A549 (cell line): ENCODE measurements at regions not wholly inside any gene's neighbourhood (a gene's known extent, or its start where the extent isn't known, plus 50 kb on each side); places are given as distances from the start of the nearest gene placed in this dataset.

Source experiments
- ATAC-seq, 2 experiments: fragments of 200-7000 bp in 1 of 2; fragments of >200 bp in 1 of 2; cut with Nextera tagmentation in 1 of 2; cut with Tn5 transposase in 1 of 2; 3 replicates each; pipeline versions ENCODE4 v1.8.0 to v1.9.1; 2018 to 2020; ENCODE audit warnings: mild to moderate bottlenecking in 1 of 2, moderate library complexity in 1 of 2
- CTCF ChIA-PET: fragments of 300-600 bp; sonication (Branson Sonifier 250); formaldehyde crosslinking; extraction: SDS; loops from one replicate; lab custom pipeline; 2021; ENCODE audit warnings: antibody characterized with exemption, inconsistent platforms; lab: Yijun Ruan, JAX
- POLR2A ChIA-PET: fragments of 350-600 bp; formaldehyde crosslinking; extraction: SDS; loops from one replicate; lab custom pipeline; 2021; ENCODE audit warnings: antibody characterized with exemption, inconsistent platforms; lab: Yijun Ruan, JAX
- DNase-seq, 2 experiments: peaks; one replicate each; pipeline versions ENCODE4 v3.0.0 to v3.0.0-alpha.2; 2011 to 2016; ENCODE audit warnings: low read depth in 1 of 2, low spot score in 1 of 2
- FAIRE-seq: peaks from 2 replicates; lab custom pipeline; 2011; peaks lifted over from hg19 to GRCh38; lab: Jason Lieb, UNC
- H3K27ac ChIP-seq, 2 experiments: fragments of >200 bp; sonication (Bioruptor Twin); formaldehyde crosslinking; 3 replicates each; pipeline ENCODE4 v1.5.1; 2016 to 2017
- H3K4me1 ChIP-seq: fragments of >200 bp; sonication (Bioruptor Twin); formaldehyde crosslinking; 3 replicates; pipeline ENCODE4 v1.6.1; 2016
- H3K4me2 ChIP-seq: fragments of >200 bp; sonication (Bioruptor Twin); formaldehyde crosslinking; 3 replicates; pipeline ENCODE4 v1.6.1; 2016
- H3K4me3 ChIP-seq: fragments of >200 bp; sonication (Bioruptor Twin); formaldehyde crosslinking; 3 replicates; pipeline ENCODE4 v1.5.1; 2016
- H3K9me3 ChIP-seq: fragments of >200 bp; sonication (Bioruptor Twin); formaldehyde crosslinking; 3 replicates; pipeline ENCODE4 v1.6.1; 2016
- BHLHE40 ChIP-seq: IDR thresholded peaks from 2 replicates; pipeline ENCODE4 v1.6.1; 2012; ENCODE audit warnings: low read depth, low read length, inconsistent platforms
- CBX2 ChIP-seq: fragments of 200-600 bp; sonication (generic); IDR thresholded peaks from 2 replicates; pipeline ENCODE4 v1.6.1; 2016; ENCODE audit warnings: low read depth, mild to moderate bottlenecking, borderline replicate concordance
- CBX8 ChIP-seq: fragments of 200-600 bp; sonication (generic); IDR thresholded peaks from 2 replicates; pipeline ENCODE4 v1.6.1; 2016
- CHD2 ChIP-seq: fragments of 150-350 bp; IDR thresholded peaks from 2 replicates; pipeline ENCODE4 v1.6.1; 2014; ENCODE audit warnings: low read length; ENCODE audit not compliant: partially characterized antibody
- EHF ChIP-seq: fragments of 250-450 bp; sonication (Bioruptor Pico); IDR thresholded peaks from 2 replicates; pipeline ENCODE4 v1.5.0; 2020; ENCODE audit warnings: mild to moderate bottlenecking
- ELK1 ChIP-seq: fragments of 150-350 bp; IDR thresholded peaks from 2 replicates; pipeline ENCODE4 v1.6.1; 2014; ENCODE audit warnings: low read depth, mild to moderate bottlenecking, low read length
- EP300 ChIP-seq, 2 experiments: fragments of >200 bp; sonication (Bioruptor Twin); formaldehyde crosslinking; IDR thresholded peaks; 2 replicates in 1 of 2; 3 replicates in 1 of 2; pipeline ENCODE4 v1.6.1; 2016 to 2017
- FOSB ChIP-seq: fragments of 250-450 bp; sonication (Bioruptor Pico); IDR thresholded peaks from 2 replicates; pipeline ENCODE4 v1.5.0; 2020; ENCODE audit warnings: mild to moderate bottlenecking, moderate library complexity
- HDAC2 ChIP-seq: fragments of 200-600 bp; sonication (generic); IDR thresholded peaks from 2 replicates; pipeline ENCODE4 v1.6.1; 2016
- HES2 ChIP-seq: fragments of >200 bp; sonication (Bioruptor Twin); formaldehyde crosslinking; IDR thresholded peaks from 2 replicates; pipeline ENCODE4 v1.6.1; 2016
- HOXA7 ChIP-seq: fragments of 250-450 bp; sonication (Bioruptor Pico); IDR thresholded peaks from 2 replicates; pipeline ENCODE4 v1.5.0; 2020; ENCODE audit warnings: mild to moderate bottlenecking, moderate library complexity
- HOXB5 ChIP-seq: fragments of 250-450 bp; sonication (Bioruptor Pico); IDR thresholded peaks from 2 replicates; pipeline ENCODE4 v1.5.0; 2020; ENCODE audit warnings: mild to moderate bottlenecking, moderate library complexity
- JUNB ChIP-seq: fragments of >200 bp; sonication (Bioruptor Twin); formaldehyde crosslinking; IDR thresholded peaks from 2 replicates; pipeline ENCODE4 v1.6.1; 2016
- MAFK ChIP-seq: fragments of 450-650 bp; IDR thresholded peaks from 2 replicates; pipeline ENCODE4 v1.6.1; 2014; ENCODE audit not compliant: partially characterized antibody
- MAZ ChIP-seq: fragments of 150-350 bp; IDR thresholded peaks from 2 replicates; pipeline ENCODE4 v1.6.1; 2014; ENCODE audit warnings: antibody characterized with exemption, low read depth, low read length, borderline replicate concordance
- MYC ChIP-seq: IDR thresholded peaks from 2 replicates; pipeline ENCODE4 v1.6.1; 2012; ENCODE audit warnings: mild to moderate bottlenecking, inconsistent platforms, low read length, improper control_type of control experiment, borderline replicate concordance
- NFE2L2 ChIP-seq: fragments of 150-350 bp; conservative IDR thresholded peaks from 2 replicates; pipeline ENCODE4 v1.6.1; 2014; ENCODE audit warnings: low read length
- NPAS2 ChIP-seq: fragments of 250-450 bp; sonication (Bioruptor Pico); IDR thresholded peaks from 2 replicates; pipeline ENCODE4 v1.8.0; 2022; ENCODE audit warnings: mild to moderate bottlenecking, moderate library complexity, borderline replicate concordance
- NR3C1 ChIP-seq: fragments of >200 bp; sonication (Bioruptor Twin); formaldehyde crosslinking; IDR thresholded peaks from 3 replicates; pipeline ENCODE4 v1.6.1; 2017
- POLR2A ChIP-seq: IDR thresholded peaks from 2 replicates; pipeline ENCODE4 v1.6.1; 2012; ENCODE audit warnings: mild to moderate bottlenecking, low read length
- POLR2AphosphoS2 ChIP-seq: conservative IDR thresholded peaks from 2 replicates; pipeline ENCODE4 v1.6.1; 2012; ENCODE audit warnings: low read length, improper control_type of control experiment, inconsistent platforms
- RARB ChIP-seq: fragments of 250-450 bp; sonication (Bioruptor Pico); IDR thresholded peaks from 2 replicates; pipeline ENCODE4 v1.8.0; 2021; ENCODE audit warnings: mild to moderate bottlenecking, moderate library complexity
- RCOR1 ChIP-seq: fragments of 150-350 bp; IDR thresholded peaks from 2 replicates; pipeline ENCODE4 v1.6.1; 2014; ENCODE audit warnings: antibody characterized with exemption, low read length, low read depth
- RFX5 ChIP-seq: fragments of 450-650 bp; IDR thresholded peaks from 2 replicates; pipeline ENCODE4 v1.7.1; 2014; ENCODE audit warnings: antibody characterized with exemption, mild to moderate bottlenecking, moderate library complexity
- RNF2 ChIP-seq: fragments of 200-600 bp; sonication (generic); IDR thresholded peaks from 2 replicates; pipeline ENCODE4 v1.6.1; 2016; ENCODE audit warnings: low read depth, mild to moderate bottlenecking, antibody characterized with exemption, moderate library complexity, borderline replicate concordance
- SMC3 ChIP-seq: fragments of >200 bp; sonication (Bioruptor Twin); formaldehyde crosslinking; IDR thresholded peaks from 3 replicates; pipeline ENCODE4 v1.6.1; 2018; ENCODE audit warnings: inconsistent platforms
- SREBF2 ChIP-seq: fragments of 450-650 bp; IDR thresholded peaks from 2 replicates; pipeline ENCODE4 v1.6.1; 2014; ENCODE audit warnings: mild to moderate bottlenecking, moderate library complexity
- TFCP2L1 ChIP-seq: fragments of 250-450 bp; sonication (Bioruptor Pico); IDR thresholded peaks from 2 replicates; pipeline ENCODE4 v1.5.0; 2021; ENCODE audit warnings: mild to moderate bottlenecking
- TP53 ChIP-seq: fragments of 250-450 bp; sonication (Bioruptor Pico); IDR thresholded peaks from 2 replicates; pipeline ENCODE4 v1.5.0; 2021; ENCODE audit warnings: mild to moderate bottlenecking, moderate library complexity
- USF2 ChIP-seq: fragments of 450-650 bp; IDR thresholded peaks from 2 replicates; pipeline ENCODE4 v1.6.1; 2014; ENCODE audit warnings: antibody characterized with exemption
- ZFP36 ChIP-seq: fragments of 450-650 bp; IDR thresholded peaks from 2 replicates; pipeline ENCODE4 v1.6.1; 2014; ENCODE audit warnings: borderline replicate concordance; ENCODE audit not compliant: partially characterized antibody
- ZNF302 ChIP-seq: fragments of 250-450 bp; sonication (Bioruptor Pico); IDR thresholded peaks from 2 replicates; pipeline ENCODE4 v1.9.0; 2021; ENCODE audit warnings: inconsistent platforms, mild to moderate bottlenecking, moderate library complexity
- ZSCAN20 ChIP-seq: fragments of 250-450 bp; sonication (Bioruptor Pico); IDR thresholded peaks from 2 replicates; pipeline ENCODE4 v1.8.0; 2022; ENCODE audit warnings: mild to moderate bottlenecking, moderate library complexity
- WGBS: methylation state at CpG from one replicate; pipeline ENCODE4 v1.1.6; 2017; ENCODE audit errors: missing lambda C conversion rate; 5-methylcytosine and 5-hydroxymethylcytosine counted together

- Histone ChIP-seq H3K9me3 (no peaks in the 10 kb centered on the region), H3K27ac (no peak overlapping the region), H3K4me3 (no peak overlapping the region), H3K4me1 (no peaks in the 10 kb centered on the region), H3K4me2 (no peak overlapping the region)
- ChIA-PET POLR2A (no interaction called here), CTCF (no interaction called here)
- DNase-seq (no peak), ATAC-seq (no peak), FAIRE-seq (no peak)
- 45% methylated on average over 2 of the region's 2 CpGs for WGBS
- TF ChIP-seq RARB (CRISPR knock-in tag), result no peak
- no peak for TF ChIP-seq MYC
- TF ChIP-seq CBX2, result no peak
- no peak for TF ChIP-seq ZFP36
- no peak for TF ChIP-seq RCOR1
- TF ChIP-seq POLR2A, result no peak
- no peak for TF ChIP-seq ELK1
- no peak for TF ChIP-seq ZSCAN20 (CRISPR knock-in tag)
- TF ChIP-seq POLR2AphosphoS2, result no peak
Observed at GRCh38 chr4:147054228-147054872, 108.7 kb upstream of the TTC29 start.

GRCh38 chr4:147056940-147057610, 111.4 kb upstream of the TTC29 start:
- Histone ChIP-seq H3K4me2 (peak overlapping the region; percentile 55), H3K9me3 (no peaks in the 10 kb centered on the region), H3K4me1 (no peaks in the 10 kb centered on the region), H3K27ac (no peak overlapping the region), H3K4me3 (peak overlapping the region; percentile 27; the same call in 1 of the 3 replicates)
- ChIA-PET POLR2A (no interaction called here), CTCF (interaction anchor here (0.6 kb wide), 1 partner anchor 56 kb away, joined by 3 read pairs; no protein-coding TSS in a partner anchor)
- TF ChIP-seq EHF (CRISPR knock-in tag) (no peak), HOXB5 (CRISPR knock-in tag) (no peak), ZSCAN20 (CRISPR knock-in tag) (no peak), CHD2 (no peak), TFCP2L1 (CRISPR knock-in tag) (no peak), NR3C1 (no peak), SREBF2 (no peak), JUNB (no peak), CBX2 (no peak), TP53 (no peak), HOXA7 (CRISPR knock-in tag) (no peak), EP300 (IDR thresholded peaks at IDR 0.05) (no peak)
- ATAC-seq (no peak), DNase-seq (no peak), FAIRE-seq (no peak)
- 25% methylated on average over 3 of the region's 3 CpGs for WGBS

- POLR2A ChIA-PET, result no interaction called here
- no peaks in the 10 kb centered on the region for H3K9me3 ChIP-seq
- no peak overlapping the region for H3K27ac ChIP-seq
- peak overlapping the region; percentile 27; the same call in 1 of the 3 replicates for H3K4me3 ChIP-seq
- DNase-seq (no peak), ATAC-seq (no peak), FAIRE-seq (no peak)
- TF ChIP-seq MYC (no peak), RFX5 (no peak), MAFK (no peak), CHD2 (no peak), MAZ (no peak), HDAC2 (no peak), EHF (CRISPR knock-in tag) (no peak), CBX8 (no peak), ZNF302 (CRISPR knock-in tag) (no peak), FOSB (CRISPR knock-in tag) (no peak), ZSCAN20 (CRISPR knock-in tag) (no peak), BHLHE40 (no peak), HES2 (no peak), USF2 (no peak), ELK1 (no peak), NPAS2 (CRISPR knock-in tag) (no peak), NFE2L2 (no peak), SMC3 (no peak), RNF2 (no peak)
- peak overlapping the region; percentile 55 for H3K4me2 ChIP-seq
- CTCF ChIA-PET, result no interaction called here
- H3K4me1 ChIP-seq, result no peaks in the 10 kb centered on the region
- WGBS, result 50% methylated on average over 7 of the region's 7 CpGs
Observed at GRCh38 chr4:147057611-147058190, 112.0 kb upstream of the TTC29 start.
